H9 (cell line): ENCODE measurements at regions not wholly inside any gene's neighbourhood (a gene's known extent, or its start where the extent isn't known, plus 50 kb on each side); places are given as distances from the start of the nearest gene placed in this dataset.
"Not testable (repeated sequence)": the region's sequence is repeated elsewhere in the genome, so short reads cannot be mapped to it uniquely, and the experiment has no call there.

ENCODE experiments used
- DNase-seq: peaks from one replicate; pipeline ENCODE4 v3.0.0-alpha.2; 2017
- H2AFZ ChIP-seq: one replicate; pipeline ENCODE4 v1.6.1; 2013; ENCODE audit warnings: mild to moderate bottlenecking, low read length, control low read depth, moderate library complexity
- H2AK5ac ChIP-seq: 2 replicates; pipeline ENCODE4 v1.6.1; 2013; ENCODE audit warnings: low read length, control low read depth, mixed read lengths; ENCODE audit not compliant: insufficient read length
- H2BK120ac ChIP-seq: one replicate; pipeline ENCODE4 v1.6.1; 2013; ENCODE audit warnings: low read depth, mild to moderate bottlenecking, low read length, control low read depth, inconsistent platforms; ENCODE audit not compliant: poor library complexity, severe bottlenecking
- H2BK12ac ChIP-seq: 2 replicates; pipeline ENCODE4 v1.6.1; 2013; ENCODE audit warnings: low read length, control low read depth, mixed read lengths, low read depth; ENCODE audit not compliant: insufficient read length
- H2BK15ac ChIP-seq: 2 replicates; pipeline ENCODE4 v1.6.1; 2013; ENCODE audit warnings: low read depth, low read length, control low read depth
- H2BK20ac ChIP-seq: one replicate; pipeline ENCODE4 v1.6.1; 2013; ENCODE audit warnings: low read depth, mild to moderate bottlenecking, low read length, control low read depth, inconsistent platforms; ENCODE audit not compliant: poor library complexity, severe bottlenecking
- H2BK5ac ChIP-seq: 2 replicates; pipeline ENCODE4 v1.6.1; 2013; ENCODE audit warnings: low read length, control low read depth, mixed read lengths; ENCODE audit not compliant: insufficient read length
- H3K14ac ChIP-seq: 2 replicates; pipeline ENCODE4 v1.6.1; 2013; ENCODE audit warnings: low read length, control low read depth; ENCODE audit not compliant: insufficient read depth
- H3K18ac ChIP-seq: 2 replicates; pipeline ENCODE4 v1.6.1; 2013; ENCODE audit warnings: low read depth, mild to moderate bottlenecking, mixed read lengths, low read length, control low read depth; ENCODE audit not compliant: insufficient read length
- H3K23ac ChIP-seq: 2 replicates; pipeline ENCODE4 v1.6.1; 2013; ENCODE audit warnings: low read length, control low read depth, mixed read lengths, low read depth; ENCODE audit not compliant: insufficient read length
- H3K23me2 ChIP-seq: 2 replicates; pipeline ENCODE4 v1.6.1; 2013; ENCODE audit warnings: low read depth, mild to moderate bottlenecking, mixed read lengths, low read length, control low read depth; ENCODE audit not compliant: insufficient read length, poor library complexity, severe bottlenecking
- H3K27ac ChIP-seq: 2 replicates; pipeline ENCODE4 v1.5.1; 2013; ENCODE audit warnings: low read length, control low read depth, mixed read lengths, low read depth; ENCODE audit not compliant: insufficient read length
- H3K27me3 ChIP-seq: 2 replicates; pipeline ENCODE4 v1.6.1; 2013; ENCODE audit warnings: low read length, control low read depth, inconsistent platforms; ENCODE audit not compliant: insufficient read depth
- H3K4ac ChIP-seq: 2 replicates; pipeline ENCODE4 v1.6.1; 2013; ENCODE audit warnings: low read depth, mild to moderate bottlenecking, control low read depth, inconsistent platforms, low read length, moderate library complexity
- H3K4me1 ChIP-seq: 2 replicates; pipeline ENCODE4 v1.6.1; 2013; ENCODE audit warnings: low read length, control low read depth, inconsistent platforms; ENCODE audit not compliant: insufficient read depth
- H3K4me2 ChIP-seq: 2 replicates; pipeline ENCODE4 v1.6.1; 2013; ENCODE audit warnings: low read length, control low read depth, mixed read lengths; ENCODE audit not compliant: insufficient read length, insufficient read depth
- H3K56ac ChIP-seq: 2 replicates; pipeline ENCODE4 v1.6.1; 2013; ENCODE audit warnings: low read depth, mild to moderate bottlenecking, mixed read lengths, low read length, control low read depth; ENCODE audit not compliant: insufficient read length
- H3K79me1 ChIP-seq: 2 replicates; pipeline ENCODE4 v1.6.1; 2013; ENCODE audit warnings: low read depth, mild to moderate bottlenecking, moderate library complexity, low read length, control low read depth, inconsistent platforms; ENCODE audit not compliant: insufficient read depth, poor library complexity, severe bottlenecking
- H3K79me2 ChIP-seq: 2 replicates; pipeline ENCODE4 v1.6.1; 2013; ENCODE audit warnings: low read length, control low read depth, inconsistent platforms; ENCODE audit not compliant: insufficient read depth
- H3K9ac ChIP-seq: 2 replicates; pipeline ENCODE4 v1.6.1; 2013; ENCODE audit warnings: low read length, control low read depth, mixed read lengths; ENCODE audit not compliant: insufficient read length; ENCODE audit errors: extremely low read depth
- H3K9me3 ChIP-seq: one replicate; pipeline ENCODE4 v1.6.1; 2013; ENCODE audit warnings: low read depth, low read length, inconsistent platforms; ENCODE audit not compliant: control insufficient read depth
- H3T11ph ChIP-seq: one replicate; pipeline ENCODE4 v1.6.1; 2013; ENCODE audit warnings: mild to moderate bottlenecking, low read length, control low read depth, inconsistent platforms
- H4K20me1 ChIP-seq: one replicate; pipeline ENCODE4 v1.6.1; 2013; ENCODE audit not compliant: control insufficient read depth, insufficient read length, insufficient read depth
- H4K5ac ChIP-seq: 2 replicates; pipeline ENCODE4 v1.6.1; 2013; ENCODE audit warnings: low read depth, mild to moderate bottlenecking, mixed read lengths, low read length, control low read depth; ENCODE audit not compliant: insufficient read length
- H4K8ac ChIP-seq: replicated peaks from 2 replicates; pipeline ENCODE4 v1.6.1; 2013; ENCODE audit warnings: low read length, control low read depth, mixed read lengths, low read depth; ENCODE audit not compliant: insufficient read length
- H4K91ac ChIP-seq: 2 replicates; pipeline ENCODE4 v1.6.1; 2013; ENCODE audit warnings: low read depth, mild to moderate bottlenecking, moderate library complexity, mixed read lengths, low read length, control low read depth; ENCODE audit not compliant: insufficient read length
- H3K27ac Mint-ChIP-seq, 3 experiments: 2 replicates in 2 of 3; 3 replicates in 1 of 3; pipeline ENCODE4 v1.8.0; 2020 to 2021; ENCODE audit warnings: mixed read lengths in 3 of 3, mild to moderate bottlenecking in 1 of 3, moderate library complexity in 1 of 3
- H3K27me3 Mint-ChIP-seq: 2 replicates; pipeline ENCODE4 v1.8.0; 2021; ENCODE audit warnings: low read depth, mild to moderate bottlenecking, moderate library complexity, mixed read lengths
- H3K36me3 Mint-ChIP-seq, 3 experiments: 2 replicates in 2 of 3; 3 replicates in 1 of 3; pipeline ENCODE4 v1.8.0; 2020 to 2021; ENCODE audit warnings: low read depth in 3 of 3, mixed read lengths in 3 of 3; ENCODE audit not compliant: insufficient read depth in 1 of 3
- H3K4me1 Mint-ChIP-seq, 2 experiments: 2 replicates each; pipeline ENCODE4 v1.8.0; 2020; ENCODE audit warnings: mixed read lengths in 2 of 2
- H3K4me3 Mint-ChIP-seq, 2 experiments: 2 replicates in 1 of 2; 3 replicates in 1 of 2; pipeline ENCODE4 v1.8.0; 2020 to 2021; ENCODE audit warnings: mild to moderate bottlenecking in 2 of 2, mixed read lengths in 2 of 2, moderate library complexity in 1 of 2
- H3K9me3 Mint-ChIP-seq, 2 experiments: 2 replicates in 1 of 2; 3 replicates in 1 of 2; pipeline ENCODE4 v1.8.0; 2020; ENCODE audit warnings: mild to moderate bottlenecking in 2 of 2, mixed read lengths in 2 of 2, moderate library complexity in 1 of 2
- WGBS: extraction: QIAGEN DNeasy Blood & Tissue Kit; methylation state at CpG from one replicate; pipeline ENCODE4 v1.1.7; 2013; ENCODE audit warnings: missing lambda C conversion rate, low lambda C conversion rate, mixed read lengths; ENCODE audit not compliant: insufficient read length; ENCODE audit errors: extremely low coverage; 5-methylcytosine and 5-hydroxymethylcytosine counted together

DNA sequence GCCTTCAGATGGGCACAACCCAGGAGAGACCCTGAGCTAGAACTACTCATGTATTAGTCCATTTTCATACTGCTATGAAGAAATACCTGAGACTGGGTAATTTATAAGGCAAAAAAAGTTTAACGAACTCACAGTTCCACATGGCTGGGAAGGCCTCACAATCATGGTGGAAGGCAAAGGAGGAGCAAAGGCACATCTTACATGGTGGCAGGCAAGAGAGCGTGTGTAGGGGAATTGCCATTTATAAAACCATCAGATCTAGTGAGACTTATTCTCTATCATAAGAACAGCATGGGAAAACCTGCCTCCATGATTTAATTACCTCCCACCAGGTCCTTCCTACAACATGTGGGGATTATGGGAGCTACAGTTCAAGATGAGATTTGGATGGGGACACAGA is 137.9 kb upstream of the NUDT4 start:
- not testable (repeated sequence) for H2BK15ac ChIP-seq, H3K23me2 ChIP-seq, H2AK5ac ChIP-seq, DNase-seq, H4K5ac ChIP-seq, H3K56ac ChIP-seq, H3K18ac ChIP-seq, H3K4me1 Mint-ChIP-seq, H3K9ac ChIP-seq, H3K4me2 ChIP-seq, H2BK120ac ChIP-seq, H4K8ac ChIP-seq, H3K79me1 ChIP-seq, H3K27ac ChIP-seq, H4K91ac ChIP-seq, H3K27ac Mint-ChIP-seq, H2BK20ac ChIP-seq, H3K4ac ChIP-seq, H3K27me3 ChIP-seq, H2BK5ac ChIP-seq, H2AFZ ChIP-seq, H3K4me1 ChIP-seq, H3K27me3 Mint-ChIP-seq, H4K20me1 ChIP-seq, H3K14ac ChIP-seq, H3T11ph ChIP-seq, H3K9me3 ChIP-seq, H2BK12ac ChIP-seq, H3K23ac ChIP-seq, H3K79me2 ChIP-seq
- Mint-ChIP-seq H3K9me3 (peaks cover 14 to 20% of the 10 kb centered on the region in 2 experiments), H3K36me3 (peaks cover 2 to 15% (median 5%) of the 10 kb centered on the region in 3 experiments; a peak in 5 of 7 replicates), H3K4me3 (peak overlapping the region in 1 of 2 experiments; percentile 15; a peak in 1 of 5 replicates)
- WGBS: no CpG with 5 or more reads among the region's 2 CpGs
